PC-3 (cell line): ENCODE measurements at regions not wholly inside any gene's neighbourhood (a gene's known extent, or its start where the extent isn't known, plus 50 kb on each side); places are given as distances from the start of the nearest gene placed in this dataset.

Source experiments
- ATAC-seq: fragments of 200-7000 bp; cut with Tn5 transposase; 2 replicates; pipeline ENCODE4 v1.9.1; 2020; ENCODE audit warnings: mild to moderate bottlenecking, moderate library complexity
- BruUV-seq: library from RNA; stranded (reverse); fragments of 400-500 nt; replicated peaks from 2 replicates; lab custom pipeline; 2021; lab: Mats Ljungman, UMichigan
- CTCF ChIA-PET: fragments of 300-600 bp; sonication (Branson Sonifier 250); formaldehyde crosslinking; loops from one replicate; lab custom pipeline; 2022; ENCODE audit warnings: antibody characterized with exemption; lab: Charles Lee
- POLR2A ChIA-PET: fragments of 300-600 bp; sonication (Branson Sonifier 250); formaldehyde crosslinking; loops from one replicate; lab custom pipeline; 2022; ENCODE audit warnings: antibody characterized with exemption; ENCODE audit not compliant: unreplicated experiment; lab: Charles Lee
- DNase-seq: peaks from one replicate; pipeline ENCODE4 v3.0.0-alpha.2; 2015
- H2AFZ ChIP-seq: fragments of 300-600 bp; sonication (generic); 2 replicates; pipeline ENCODE4 v1.6.0; 2016; ENCODE audit warnings: antibody characterized with exemption, low read length
- H3F3A ChIP-seq: fragments of 300-600 bp; sonication (generic); one replicate; pipeline ENCODE4 v1.6.0; 2017; ENCODE audit warnings: antibody characterized with exemption, low read length, control low read depth, mild to moderate bottlenecking; ENCODE audit not compliant: unreplicated experiment
- H3K27ac ChIP-seq: fragments of 300-600 bp; sonication (generic); 2 replicates; pipeline ENCODE4 v1.5.1; 2016; ENCODE audit warnings: mild to moderate bottlenecking, low read length
- H3K27me3 ChIP-seq: fragments of 300-600 bp; sonication (generic); 2 replicates; pipeline ENCODE4 v1.6.1; 2016; ENCODE audit warnings: low read length, mixed read lengths
- H3K36me3 ChIP-seq: fragments of 300-600 bp; sonication (generic); 2 replicates; pipeline ENCODE4 v1.6.1; 2016; ENCODE audit warnings: low read depth, mixed run types, low read length, mixed read lengths
- H3K4me1 ChIP-seq: fragments of 300-600 bp; sonication (generic); 2 replicates; pipeline ENCODE4 v1.5.1; 2016; ENCODE audit warnings: low read length; ENCODE audit not compliant: insufficient read depth
- H3K4me2 ChIP-seq: fragments of 300-600 bp; sonication (generic); 2 replicates; pipeline ENCODE4 v1.6.0; 2016; ENCODE audit warnings: low read length
- H3K4me3 ChIP-seq: fragments of 300-600 bp; sonication (generic); 2 replicates; pipeline ENCODE4 v1.5.1; 2016; ENCODE audit warnings: mild to moderate bottlenecking, low read length, mixed read lengths
- H3K79me2 ChIP-seq: fragments of 300-600 bp; sonication (generic); 2 replicates; pipeline ENCODE4 v1.6.1; 2017; ENCODE audit warnings: low read length, mixed read lengths
- H3K9ac ChIP-seq: fragments of 300-600 bp; sonication (generic); 2 replicates; pipeline ENCODE4 v1.6.0; 2016; ENCODE audit warnings: mild to moderate bottlenecking, low read length
- H3K9me2 ChIP-seq: fragments of 300-600 bp; sonication (generic); replicated peaks from 2 replicates; pipeline ENCODE4 v1.6.1; 2016; ENCODE audit warnings: mixed run types, low read length, mixed read lengths
- H3K9me3 ChIP-seq: fragments of 300-600 bp; sonication (generic); 2 replicates; pipeline ENCODE4 v1.6.1; 2016; ENCODE audit warnings: low read length, mixed read lengths
- H4K20me1 ChIP-seq: fragments of 300-600 bp; sonication (generic); 2 replicates; pipeline ENCODE4 v1.6.1; 2016; ENCODE audit warnings: low read length, mixed read lengths
- CTCF ChIP-seq: fragments of 300-600 bp; sonication (generic); conservative IDR thresholded peaks from 2 replicates; pipeline ENCODE4 v1.5.1; 2017; ENCODE audit warnings: antibody characterized with exemption, low read depth, mild to moderate bottlenecking, low read length
- EZH2 ChIP-seq: fragments of 300-600 bp; sonication (generic); IDR thresholded peaks from one replicate; pipeline ENCODE4 v1.6.1; 2017; ENCODE audit warnings: antibody characterized with exemption, mild to moderate bottlenecking, low read length; ENCODE audit not compliant: unreplicated experiment
- EZH2phosphoT487 ChIP-seq: fragments of 300-600 bp; sonication (generic); IDR thresholded peaks from 2 replicates; pipeline ENCODE4 v1.6.1; 2018; ENCODE audit warnings: mild to moderate bottlenecking, antibody characterized with exemption, low read length, borderline replicate concordance
- intact Hi-C: fragments of 100-400 bp; cut with micrococcal nuclease; formaldehyde crosslinking; loops from 2 replicates; pipeline ENCODE4 v1.9.0; 2023

- H3K4me2 ChIP-seq = peak overlapping the region; percentile 55
- no peaks in the 10 kb centered on the region for H4K20me1 ChIP-seq
- intact Hi-C loops = loop anchor here (1.0 to 5.0 kb wide), 5 partner anchors 38 to 82 kb away; no protein-coding TSS in a partner anchor
- peak overlapping the region; percentile 88 for H3K27ac ChIP-seq
- H3K9ac ChIP-seq = peak overlapping the region; percentile 34
- H3K79me2 ChIP-seq = no peaks in the 10 kb centered on the region
- H2AFZ ChIP-seq = no peak overlapping the region
- H3K4me3 ChIP-seq = no peak overlapping the region
- peaks cover 52% of the 10 kb centered on the region for H3K4me1 ChIP-seq
- ChIA-PET CTCF (no interaction called here), POLR2A (no interaction called here)
- DNase-seq = peak; percentile 85
- H3K9me2 ChIP-seq = no peaks in the 10 kb centered on the region
- ATAC-seq = peak; percentile 81
- TF ChIP-seq CTCF (no peak; the same call in 1 of the 2 replicates), EZH2phosphoT487 (no peak), EZH2 (no peak)
- no TSS peak for BruUV-seq
- H3F3A ChIP-seq = no peaks in the 10 kb centered on the region
- H3K36me3 ChIP-seq = no peaks in the 10 kb centered on the region
- no peaks in the 10 kb centered on the region for H3K9me3 ChIP-seq
- no peaks in the 10 kb centered on the region for H3K27me3 ChIP-seq
Measured at GRCh38 chr2:237253046-237253702, 160.8 kb downstream of the COL6A3 start.

GRCh38 chr2:237254369-237254861, 159.5 kb downstream of the COL6A3 start:
- Histone ChIP-seq H4K20me1 (no peaks in the 10 kb centered on the region), H3K9me2 (no peaks in the 10 kb centered on the region), H3K4me3 (no peak overlapping the region), H3K79me2 (no peaks in the 10 kb centered on the region), H3K9me3 (no peaks in the 10 kb centered on the region), H3K36me3 (no peaks in the 10 kb centered on the region), H2AFZ (no peak overlapping the region), H3K27ac (peak overlapping the region; percentile 88), H3K9ac (no peak overlapping the region), H3K27me3 (no peaks in the 10 kb centered on the region), H3K4me1 (peaks cover 52% of the 10 kb centered on the region), H3F3A (no peaks in the 10 kb centered on the region), H3K4me2 (0 out of 2 replicates have a peak overlapping the region, but pooled peaks have one; percentile 6)
- POLR2A ChIA-PET = interaction anchor here (0.6 to 1.0 kb wide), 3 partner anchors 10 to 157 kb away, joined by 3 to 6 read pairs (median 3); no protein-coding TSS in a partner anchor
- no peak for ATAC-seq
- no TSS peak for BruUV-seq
- DNase-seq = no peak
- TF ChIP-seq EZH2 (no peak), EZH2phosphoT487 (no peak), CTCF (no peak)
- intact Hi-C loops = loop anchor here (5.0 kb wide), 1 partner anchor 68 kb away; no protein-coding TSS in a partner anchor
- CTCF ChIA-PET = no interaction called here
